ENCODE measurements at regions not wholly inside any gene's neighbourhood (a gene's known extent, or its start where the extent isn't known, plus 50 kb on each side); places are given as distances from the start of the nearest gene placed in this dataset.
A peak's percentile ranks its signal among the peaks of the same experiment; 100 is the strongest.

DNA sequence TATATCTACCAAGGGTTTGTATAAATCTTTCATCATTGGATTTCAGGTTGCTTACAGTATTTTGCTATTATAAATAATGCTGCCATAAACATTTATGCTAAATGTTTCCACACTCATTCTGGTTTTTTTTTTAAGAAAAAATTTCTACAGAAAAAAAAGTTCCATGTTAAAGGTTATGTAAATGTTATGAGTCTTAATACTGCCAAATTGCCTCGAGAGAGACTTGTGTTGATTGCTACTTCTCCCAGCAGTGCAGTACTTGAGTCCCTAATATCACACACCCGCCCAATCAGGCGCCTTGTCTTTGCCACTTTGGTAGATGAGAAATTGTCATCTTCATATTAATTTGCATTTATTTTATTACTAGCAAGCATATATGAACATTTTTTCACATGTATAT is 96.7 kb upstream of the TMEM26 start:
- no TSS peak for BruUV-seq (replicated peaks)
- Histone ChIP-seq H3K9me3 (ENCODE audit: low read depth, low read length, poor library complexity, severe bottlenecking) (no peaks in the 10 kb centered on the region), H3K27me3 (replicated peaks; ENCODE audit: insufficient read depth, low read depth, low read length, poor library complexity) (no peaks in the 10 kb centered on the region), H3K27ac (ENCODE audit: low read depth, low read length, poor library complexity, severe bottlenecking) (no peak overlapping the region), H3K36me3 (ENCODE audit: insufficient read depth, low read length, poor library complexity, severe bottlenecking) (no peaks in the 10 kb centered on the region), H3K4me1 (ENCODE audit: insufficient read depth, low read length, poor library complexity, severe bottlenecking) (no peaks in the 10 kb centered on the region), H3K4me3 (ENCODE audit: low read depth, low read length, poor library complexity, severe bottlenecking) (no peak overlapping the region)
- ChIA-PET POLR2A (ENCODE audit: low non-redundant PET) (no interaction called here), CTCF (no interaction called here)
- intact Hi-C loops (cut with micrococcal nuclease; ENCODE audit: unreplicated experiment), result no loop called here
- TF ChIP-seq EZH2 (IDR thresholded peaks at IDR 0.05; ENCODE audit: borderline replicate concordance, low read depth, low read length, poor library complexity, severe bottlenecking), result no peak
- TF ChIP-seq, protein P1, sequence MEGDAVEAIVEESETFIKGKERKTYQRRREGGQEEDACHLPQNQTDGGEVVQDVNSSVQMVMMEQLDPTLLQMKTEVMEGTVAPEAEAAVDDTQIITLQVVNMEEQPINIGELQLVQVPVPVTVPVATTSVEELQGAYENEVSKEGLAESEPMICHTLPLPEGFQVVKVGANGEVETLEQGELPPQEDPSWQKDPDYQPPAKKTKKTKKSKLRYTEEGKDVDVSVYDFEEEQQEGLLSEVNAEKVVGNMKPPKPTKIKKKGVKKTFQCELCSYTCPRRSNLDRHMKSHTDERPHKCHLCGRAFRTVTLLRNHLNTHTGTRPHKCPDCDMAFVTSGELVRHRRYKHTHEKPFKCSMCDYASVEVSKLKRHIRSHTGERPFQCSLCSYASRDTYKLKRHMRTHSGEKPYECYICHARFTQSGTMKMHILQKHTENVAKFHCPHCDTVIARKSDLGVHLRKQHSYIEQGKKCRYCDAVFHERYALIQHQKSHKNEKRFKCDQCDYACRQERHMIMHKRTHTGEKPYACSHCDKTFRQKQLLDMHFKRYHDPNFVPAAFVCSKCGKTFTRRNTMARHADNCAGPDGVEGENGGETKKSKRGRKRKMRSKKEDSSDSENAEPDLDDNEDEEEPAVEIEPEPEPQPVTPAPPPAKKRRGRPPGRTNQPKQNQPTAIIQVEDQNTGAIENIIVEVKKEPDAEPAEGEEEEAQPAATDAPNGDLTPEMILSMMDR (conservative IDR thresholded peaks at IDR 0.05; ENCODE audit: low read depth, low read length), result no peak
- DNase-seq (ENCODE audit: low spot score), result no peak

DNA sequence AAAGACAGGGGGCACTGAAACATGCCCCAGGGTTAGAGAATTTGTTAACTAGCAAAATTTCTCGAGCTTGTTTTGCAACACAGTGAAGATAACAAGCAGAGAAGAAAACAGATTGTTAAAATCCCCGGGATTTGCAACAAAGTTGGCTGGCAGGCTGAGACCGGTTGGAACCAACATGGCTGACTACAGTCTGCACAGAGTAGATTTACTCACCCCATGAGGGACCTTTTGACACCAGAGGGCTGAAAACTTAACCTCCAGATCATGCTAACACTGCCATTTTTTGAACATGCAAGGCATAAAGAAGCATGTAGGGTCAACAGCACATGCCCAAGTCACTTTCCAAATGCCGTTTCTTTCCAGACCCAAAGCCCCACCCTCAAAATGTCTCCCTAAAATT is 95.2 kb upstream of the TMEM26 start:
- Histone ChIP-seq H3K27ac (ENCODE audit: low read depth, low read length, poor library complexity, severe bottlenecking) (no peak overlapping the region), H3K27me3 (replicated peaks; ENCODE audit: insufficient read depth, low read depth, low read length, poor library complexity) (no peaks in the 10 kb centered on the region), H3K36me3 (ENCODE audit: insufficient read depth, low read length, poor library complexity, severe bottlenecking) (no peaks in the 10 kb centered on the region), H3K9me3 (ENCODE audit: low read depth, low read length, poor library complexity, severe bottlenecking) (no peaks in the 10 kb centered on the region), H3K4me1 (ENCODE audit: insufficient read depth, low read length, poor library complexity, severe bottlenecking) (no peaks in the 10 kb centered on the region), H3K4me3 (ENCODE audit: low read depth, low read length, poor library complexity, severe bottlenecking) (no peak overlapping the region)
- no TSS peak for BruUV-seq (replicated peaks)
- ChIA-PET POLR2A (ENCODE audit: low non-redundant PET) (interaction anchor here (0.6 kb wide), 1 partner anchor 129 kb away, joined by 9 read pairs; no protein-coding TSS in a partner anchor), CTCF (no interaction called here)
- intact Hi-C loops (cut with micrococcal nuclease; ENCODE audit: unreplicated experiment), result no loop called here
- TF ChIP-seq EZH2 (IDR thresholded peaks at IDR 0.05; ENCODE audit: borderline replicate concordance, low read depth, low read length, poor library complexity, severe bottlenecking), result no peak
- TF ChIP-seq, protein P1 (conservative IDR thresholded peaks at IDR 0.05; ENCODE audit: low read depth, low read length), result no peak
- no peak for DNase-seq (ENCODE audit: low spot score)

DNA sequence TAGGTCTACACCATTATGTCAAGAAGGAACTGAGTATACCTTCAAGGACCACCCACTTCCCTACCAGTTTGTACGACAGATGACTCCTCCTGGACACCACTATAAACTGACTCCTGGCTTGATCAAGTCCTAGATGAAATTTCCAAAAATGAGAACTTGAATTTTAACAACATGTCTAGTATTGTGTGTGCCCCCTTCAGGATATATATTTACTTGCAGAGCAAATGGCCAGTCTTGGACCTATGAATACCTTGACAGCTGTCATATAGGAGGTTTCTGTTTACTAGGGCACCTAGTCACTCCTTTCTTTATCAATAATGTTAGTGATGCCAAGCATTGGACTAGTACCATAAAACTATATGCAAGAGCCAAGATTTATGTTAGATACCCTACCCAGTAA is 94.1 kb upstream of the TMEM26 start:
- BruUV-seq (replicated peaks), result no TSS peak
- H3K9me3 ChIP-seq (ENCODE audit: low read depth, low read length, poor library complexity, severe bottlenecking), result no peaks in the 10 kb centered on the region
- H3K36me3 ChIP-seq (ENCODE audit: insufficient read depth, low read length, poor library complexity, severe bottlenecking), result no peaks in the 10 kb centered on the region
- TF ChIP-seq, protein P1 (conservative IDR thresholded peaks at IDR 0.05; ENCODE audit: low read depth, low read length), result 0 out of 2 replicates have a peak, but pooled peaks have one; percentile 21
- TF ChIP-seq EZH2 (IDR thresholded peaks at IDR 0.05; ENCODE audit: borderline replicate concordance, low read depth, low read length, poor library complexity, severe bottlenecking), result no peak
- ChIA-PET POLR2A (ENCODE audit: low non-redundant PET) (no interaction called here), CTCF (no interaction called here)
- H3K4me1 ChIP-seq (ENCODE audit: insufficient read depth, low read length, poor library complexity, severe bottlenecking), result no peaks in the 10 kb centered on the region
- DNase-seq (ENCODE audit: low spot score), result no peak
- no peak overlapping the region for H3K4me3 ChIP-seq (ENCODE audit: low read depth, low read length, poor library complexity, severe bottlenecking)
- H3K27me3 ChIP-seq (replicated peaks; ENCODE audit: insufficient read depth, low read depth, low read length, poor library complexity), result no peaks in the 10 kb centered on the region
- intact Hi-C loops (cut with micrococcal nuclease; ENCODE audit: unreplicated experiment), result no loop called here
- H3K27ac ChIP-seq (ENCODE audit: low read depth, low read length, poor library complexity, severe bottlenecking), result no peak overlapping the region

Measured in A673 (cell line).